HG03354 (cell line): ENCODE measurements at regions not wholly inside any gene's neighbourhood (a gene's known extent, or its start where the extent isn't known, plus 50 kb on each side); places are given as distances from the start of the nearest gene placed in this dataset.

Experiments used
- ATAC-seq: cut with Tn5 transposase; IDR thresholded peaks from one replicate; pipeline ENCODE4 v1.9.1; 2021; ENCODE audit warnings: mild to moderate bottlenecking; ENCODE audit not compliant: unreplicated experiment, poor library complexity, severe bottlenecking

DNA sequence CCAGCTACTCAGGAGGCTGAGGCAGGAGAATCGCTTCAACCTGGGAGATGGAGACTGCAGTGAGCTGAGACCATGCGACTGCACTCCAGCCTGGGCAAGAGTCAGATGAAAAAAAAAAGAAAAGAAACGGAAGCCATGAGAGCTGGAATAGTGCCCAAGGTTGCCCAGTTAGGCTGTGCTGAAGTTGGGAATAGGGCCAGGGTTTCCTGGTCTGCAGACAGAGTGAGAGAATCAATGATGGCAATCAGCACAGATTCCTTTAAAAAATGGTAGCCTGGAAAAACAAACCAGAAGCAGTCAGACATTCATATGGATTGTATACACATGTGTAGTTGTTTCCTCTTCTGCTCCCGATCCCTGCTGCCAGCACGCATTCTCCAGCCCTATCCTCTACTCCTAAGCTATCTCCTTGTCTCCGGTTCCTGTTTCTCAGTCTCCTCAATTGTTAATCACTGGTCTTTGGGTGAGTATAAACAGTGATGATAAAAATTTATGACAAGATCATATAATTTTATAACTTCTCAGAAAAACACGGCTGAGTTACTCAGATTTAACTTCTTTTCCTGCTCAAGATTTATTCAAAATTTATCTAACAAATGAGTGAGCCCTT, 316.2 kb upstream of the UMPS start:
- no peak for ATAC-seq

DNA sequence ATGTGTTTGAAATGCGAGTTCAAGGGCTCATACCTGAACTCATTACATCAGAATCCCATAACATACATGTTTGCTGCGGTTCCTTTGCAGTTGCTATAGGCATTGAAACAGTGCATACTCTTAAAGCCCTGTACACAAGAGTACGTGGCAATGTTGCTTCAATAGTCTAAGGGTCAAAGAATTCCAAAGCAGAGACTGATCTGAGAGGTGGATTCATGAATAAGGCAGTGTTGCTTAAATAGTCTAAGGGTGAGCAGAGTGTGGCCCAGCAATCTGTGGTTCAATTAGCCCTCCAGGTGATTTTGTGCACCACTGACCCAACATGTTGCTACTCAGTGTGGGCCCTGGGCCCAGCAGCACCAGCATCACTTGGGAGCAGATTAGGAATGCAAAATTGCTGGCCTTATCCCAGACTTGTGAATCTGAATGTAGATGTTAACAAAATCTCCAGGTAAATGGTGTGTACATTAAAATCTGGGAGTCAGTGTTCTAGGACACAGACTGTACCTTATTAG, 314.7 kb upstream of the UMPS start:
- ATAC-seq = no peak

DNA sequence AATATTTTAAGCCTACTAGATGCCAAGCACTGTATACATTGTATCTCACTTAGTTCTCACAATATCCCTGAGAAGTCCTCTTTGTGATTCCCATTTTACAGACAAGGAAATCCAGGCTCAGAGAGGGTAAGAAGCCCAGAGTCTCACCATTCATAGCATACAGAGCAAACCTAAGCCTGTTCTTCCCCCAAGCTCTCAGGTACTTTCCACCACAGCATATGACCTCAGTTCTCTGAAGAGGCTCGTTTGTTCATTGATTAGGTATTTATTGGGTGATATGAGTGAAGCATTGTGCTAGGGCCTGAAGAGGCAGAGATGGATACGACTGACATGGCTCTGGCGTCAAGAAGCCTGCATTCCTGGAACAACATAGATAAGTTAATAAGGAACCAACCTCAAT, 310.9 kb upstream of the UMPS start:
- ATAC-seq = no peak

DNA sequence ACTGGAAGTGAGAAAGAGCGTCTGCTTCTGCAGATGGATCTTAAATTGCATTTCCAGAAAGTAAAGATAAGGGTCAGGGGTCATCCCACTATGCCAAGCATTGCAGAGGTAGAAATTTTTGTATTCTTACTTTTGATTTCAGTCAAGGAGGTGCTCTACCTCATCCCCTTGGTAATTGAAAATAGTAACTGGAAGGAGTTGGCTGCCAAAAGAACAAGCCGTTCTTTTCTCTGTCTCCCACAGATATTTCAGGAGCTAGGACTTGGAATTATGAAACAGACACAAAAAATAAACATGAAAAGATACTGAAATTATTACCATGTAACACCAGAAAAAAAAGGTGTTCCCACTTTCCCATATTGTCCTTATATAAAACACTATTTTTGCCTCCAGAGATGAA, 309.9 kb upstream of the UMPS start:
- no peak for ATAC-seq

DNA sequence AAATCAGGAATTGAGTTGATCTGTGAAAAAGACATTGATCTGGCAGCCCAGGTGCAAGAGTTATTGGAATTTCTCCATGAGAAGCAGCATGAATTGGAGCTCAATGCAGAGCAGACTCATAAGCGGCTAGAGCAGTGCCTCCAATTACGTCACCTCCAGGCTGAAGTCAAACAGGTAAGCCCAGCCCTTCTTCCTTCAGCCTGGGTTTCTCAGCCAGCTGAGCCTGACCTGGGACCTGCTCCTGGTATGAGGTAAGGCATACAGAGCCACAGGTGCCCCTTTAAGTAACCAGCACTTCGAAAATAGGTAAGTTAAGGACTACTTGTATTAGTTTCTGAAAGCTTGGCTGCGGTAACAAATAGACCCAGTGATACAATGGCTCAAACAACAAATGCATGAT, 307.4 kb upstream of the UMPS start:
- no peak for ATAC-seq

DNA sequence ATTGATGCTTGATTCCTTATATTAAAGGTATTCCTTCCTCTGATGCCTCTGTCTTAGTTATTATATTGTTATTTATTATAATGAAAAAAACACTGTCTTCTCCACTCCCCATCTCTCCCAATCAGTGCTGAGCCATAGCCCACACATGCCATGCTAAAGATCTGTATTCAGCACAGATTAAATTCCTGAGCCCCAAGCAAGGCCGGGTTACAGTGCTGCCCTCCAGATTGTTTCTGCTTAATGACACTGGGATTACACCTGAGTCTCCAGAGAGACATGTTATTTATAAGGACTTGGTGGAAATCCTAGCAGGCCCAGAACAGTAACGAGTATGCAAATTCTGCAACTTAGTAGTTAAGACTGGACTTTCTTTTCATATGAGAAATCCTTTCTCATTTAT, 305.9 kb upstream of the UMPS start:
- ATAC-seq = no peak

DNA sequence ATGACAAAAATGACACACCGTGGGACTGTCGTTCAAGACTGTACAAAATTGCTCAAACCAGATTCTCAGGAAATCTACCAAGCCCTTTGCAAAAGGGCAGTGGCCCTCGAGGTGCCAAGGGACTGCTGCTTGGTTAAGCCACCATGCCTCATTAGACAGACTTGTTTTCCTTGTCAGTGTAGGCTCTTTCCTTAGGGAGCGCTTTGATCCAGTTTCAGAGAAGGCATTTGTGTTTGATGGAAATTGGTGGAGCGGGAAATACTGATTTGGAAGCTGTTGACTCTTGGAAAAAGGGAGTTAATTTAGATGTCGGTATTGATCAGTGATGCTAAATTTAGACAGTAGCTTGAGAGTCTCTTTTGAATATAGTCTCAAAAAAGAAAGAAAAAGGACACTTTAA, 304.3 kb upstream of the UMPS start:
- ATAC-seq = no peak

DNA sequence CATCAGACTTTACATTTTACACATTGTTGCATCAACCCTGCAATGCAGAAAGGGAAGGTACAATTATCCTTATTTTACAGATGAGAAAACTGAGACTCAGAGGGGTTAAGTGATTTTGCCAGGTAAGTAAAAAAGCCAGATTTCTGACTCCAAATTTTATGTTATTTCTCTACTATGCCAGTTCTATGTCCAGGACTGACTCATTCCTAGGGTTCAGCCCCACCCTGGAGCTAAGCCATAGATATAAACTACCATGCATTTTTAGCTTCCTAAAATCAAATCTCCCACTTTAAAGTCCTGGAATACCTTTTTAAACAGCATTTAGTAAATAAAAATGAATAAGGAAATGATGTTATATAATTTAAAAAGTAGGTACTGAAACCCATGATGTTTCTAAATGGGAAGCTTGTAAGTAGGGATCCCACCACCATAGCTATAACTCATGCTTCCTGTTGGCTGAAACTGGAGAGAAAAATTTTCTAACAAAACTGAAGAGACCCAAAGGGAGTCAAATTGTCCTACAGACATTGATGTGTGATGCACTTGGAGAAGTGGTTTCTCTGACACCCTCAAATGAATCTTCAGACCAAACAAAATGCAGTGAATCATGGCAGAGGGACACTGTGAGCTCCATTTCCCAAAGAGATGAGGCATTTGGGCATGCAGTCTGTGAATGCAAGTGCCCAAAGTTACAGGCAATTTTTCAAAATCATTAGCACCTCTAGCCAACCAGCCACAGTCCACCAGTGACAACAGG, 301.7 kb upstream of the UMPS start:
- ATAC-seq = no peak

DNA sequence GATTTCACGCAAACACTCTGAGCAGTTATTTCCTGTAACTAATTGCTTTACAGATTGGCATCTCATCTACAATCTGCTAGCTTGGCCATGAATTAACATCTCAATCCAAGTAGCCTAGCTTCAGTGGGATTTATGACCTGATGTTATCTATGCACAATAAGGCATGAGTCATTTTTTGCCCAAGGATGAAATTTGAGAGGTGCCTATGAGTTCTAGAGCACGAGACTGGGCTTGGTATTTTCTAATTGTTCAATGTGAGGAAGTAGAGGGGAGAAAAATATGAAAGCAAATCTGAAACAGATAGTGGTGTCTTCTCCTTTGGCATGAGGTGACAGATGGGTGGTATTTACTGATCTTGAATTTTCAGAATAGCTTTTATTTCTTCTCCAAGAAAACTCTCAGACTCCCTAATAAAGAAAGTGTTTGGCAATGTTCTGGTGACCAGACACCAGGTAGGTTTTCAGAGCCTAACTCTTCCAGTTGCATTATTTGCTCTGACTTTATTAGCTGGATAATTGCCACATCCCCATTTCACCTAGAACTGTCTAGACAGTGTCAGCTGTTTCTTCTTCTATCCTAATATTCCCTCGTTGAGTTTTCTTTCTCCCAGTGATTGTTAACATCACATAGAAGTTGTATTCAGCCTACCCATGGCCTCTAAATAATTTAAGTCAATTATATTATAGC, 301.0 kb upstream of the UMPS start:
- no peak for ATAC-seq

DNA sequence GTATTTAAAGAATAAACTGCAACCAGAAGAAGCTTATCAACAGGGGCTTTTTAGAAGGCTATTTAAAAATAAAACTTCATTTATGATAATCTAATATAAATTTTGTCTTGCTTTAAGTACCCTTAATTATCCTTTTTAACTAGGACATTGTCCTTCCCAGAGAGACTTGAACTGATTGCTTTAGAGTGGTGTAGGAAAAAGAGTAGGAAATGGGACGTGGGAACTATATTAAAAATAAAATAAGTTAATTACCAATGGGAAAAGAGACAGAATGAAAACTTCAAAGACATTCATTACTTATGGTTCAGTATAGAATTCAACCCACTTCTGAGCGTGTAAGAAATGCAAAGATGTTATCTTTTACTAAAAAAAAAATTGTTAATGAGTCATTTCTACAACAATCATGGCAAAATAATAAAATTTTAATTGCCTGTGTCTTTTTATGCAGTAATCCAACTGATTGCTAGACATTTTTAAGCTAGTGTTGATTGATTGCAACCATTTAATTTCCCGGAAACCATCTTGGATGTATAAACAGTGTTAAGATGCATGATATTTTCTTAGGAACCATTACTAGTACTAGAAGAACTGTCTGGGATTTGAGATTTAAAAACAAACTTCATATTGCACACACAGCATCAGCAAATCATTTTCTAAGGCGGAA, 298.8 kb upstream of the UMPS start:
- no peak for ATAC-seq

DNA sequence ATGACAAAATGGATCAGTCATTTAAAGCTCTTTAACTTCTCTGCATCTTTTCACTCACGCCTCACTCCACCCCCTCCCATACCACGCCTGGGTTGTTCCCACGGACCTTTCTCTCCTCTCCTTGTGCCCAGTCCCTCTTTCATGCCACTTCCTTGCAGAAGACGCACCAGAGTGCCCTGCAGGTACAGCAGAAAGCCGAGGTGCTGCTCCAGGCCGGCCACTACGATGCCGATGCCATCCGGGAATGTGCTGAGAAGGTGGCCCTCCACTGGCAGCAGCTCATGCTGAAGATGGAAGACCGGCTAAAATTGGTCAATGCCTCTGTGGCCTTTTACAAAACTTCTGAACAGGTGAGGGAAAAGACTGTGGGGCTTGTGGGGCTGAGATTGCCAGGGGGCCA, 296.1 kb upstream of the UMPS start:
- ATAC-seq = no peak

DNA sequence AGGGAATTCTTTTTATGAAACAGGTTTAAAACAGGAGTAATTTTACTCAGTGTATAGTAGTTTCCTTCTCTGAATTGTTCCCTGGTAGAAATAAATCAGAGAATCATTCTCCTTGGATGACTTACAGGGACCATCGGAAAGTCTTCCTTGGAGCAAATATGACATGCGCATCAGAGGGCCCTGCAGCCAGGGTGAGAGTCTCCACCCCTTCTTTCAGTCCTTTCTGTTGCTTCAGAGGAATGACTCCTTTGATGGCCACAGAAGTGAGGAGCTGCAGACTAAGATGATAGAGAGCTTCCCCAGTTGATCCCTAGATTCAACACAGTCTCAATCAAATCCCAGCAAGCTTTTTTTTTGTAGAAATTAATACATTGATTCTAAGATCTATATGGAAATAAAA, 294.8 kb upstream of the UMPS start:
- ATAC-seq = no peak

DNA sequence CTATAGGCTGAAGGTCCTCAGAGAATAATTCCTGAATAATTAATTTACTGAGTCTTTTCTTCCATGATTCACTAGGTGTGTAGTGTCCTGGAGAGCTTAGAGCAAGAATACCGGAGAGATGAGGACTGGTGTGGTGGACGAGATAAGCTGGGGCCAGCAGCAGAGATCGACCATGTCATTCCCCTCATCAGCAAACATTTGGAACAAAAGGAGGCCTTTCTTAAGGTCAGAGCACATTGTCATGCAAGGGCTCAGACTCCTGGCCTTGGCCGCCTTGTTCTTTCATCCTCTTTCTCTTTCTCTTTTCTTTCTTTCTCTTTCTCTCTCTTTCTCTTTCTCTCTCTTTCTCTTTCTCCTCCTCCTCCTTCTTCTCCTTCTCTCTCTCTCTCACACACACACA, 291.4 kb upstream of the UMPS start:
- no peak for ATAC-seq

DNA sequence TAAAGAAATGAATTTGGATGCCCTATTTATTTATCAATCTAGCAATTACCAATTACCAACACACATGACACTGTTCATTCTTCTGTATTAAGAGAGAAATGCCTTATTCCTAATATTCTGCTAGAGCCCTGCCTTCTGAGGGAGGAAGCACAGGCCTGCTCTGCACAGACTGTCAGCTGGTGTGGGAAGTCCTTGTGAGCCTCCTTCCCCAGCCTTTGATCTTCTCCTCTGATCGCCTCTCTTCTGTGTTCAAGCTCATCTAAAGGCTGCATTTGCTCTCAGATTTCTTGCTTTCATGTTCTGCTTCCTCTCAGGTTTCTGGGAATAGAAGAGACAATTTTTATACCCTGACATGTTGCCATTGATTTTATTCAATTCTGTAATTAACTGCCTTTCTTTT, 290.6 kb upstream of the UMPS start:
- ATAC-seq = no peak

DNA sequence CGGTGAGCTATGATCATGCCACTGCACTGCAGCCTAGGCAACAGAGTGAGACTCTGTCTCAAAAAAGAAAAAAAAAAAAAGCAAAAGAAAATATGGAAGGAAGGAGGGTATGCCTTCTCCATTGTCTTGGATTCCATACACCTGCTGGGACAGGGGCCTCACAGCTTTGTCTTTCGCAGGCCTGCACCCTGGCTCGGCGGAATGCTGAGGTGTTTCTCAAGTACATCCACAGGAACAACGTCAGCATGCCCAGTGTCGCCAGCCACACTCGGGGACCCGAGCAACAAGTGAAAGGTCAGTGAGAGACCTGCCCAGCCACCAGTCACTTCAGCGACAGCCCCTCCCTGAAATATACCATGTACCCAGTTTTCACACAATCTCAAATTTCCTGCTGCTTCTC, 288.5 kb upstream of the UMPS start:
- ATAC-seq = no peak

DNA sequence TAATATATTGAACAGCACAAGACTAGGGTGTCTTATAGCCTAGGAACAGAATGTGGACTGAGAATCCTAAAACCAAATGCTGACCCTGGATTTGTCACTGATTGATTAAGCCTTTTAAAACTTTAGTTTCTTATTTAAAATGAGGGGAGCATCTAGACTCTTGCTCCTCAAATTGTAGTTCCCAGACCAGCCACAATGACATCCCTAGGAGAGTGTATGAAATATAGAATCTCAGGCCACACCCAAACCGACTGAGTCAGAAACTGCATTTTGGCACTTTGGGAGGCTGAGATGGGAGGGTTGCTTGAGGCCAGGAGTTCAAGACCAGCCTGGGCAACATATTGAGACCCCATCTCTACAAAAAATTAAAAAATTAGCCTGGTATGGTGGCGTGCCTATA, 287.8 kb upstream of the UMPS start:
- no peak for ATAC-seq

DNA sequence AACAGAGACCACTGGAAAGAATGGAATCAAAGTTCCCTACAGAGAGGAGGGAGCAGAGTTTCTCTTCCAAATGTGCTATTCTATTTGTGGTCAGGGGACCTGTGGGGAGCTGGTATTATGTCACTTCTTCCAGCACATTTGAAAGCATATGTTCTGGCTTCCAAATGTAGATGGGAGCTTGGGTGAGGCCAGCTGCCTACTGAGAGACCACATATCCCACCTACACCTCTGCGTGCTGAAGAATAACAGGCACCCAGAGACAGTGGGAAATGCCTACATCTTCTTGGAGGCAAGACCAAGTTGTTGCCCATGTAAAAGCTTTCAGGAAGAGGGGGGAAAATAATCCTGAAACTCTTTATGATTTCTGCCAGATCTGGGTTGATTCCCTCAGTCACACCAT, 286.8 kb upstream of the UMPS start:
- no peak for ATAC-seq

DNA sequence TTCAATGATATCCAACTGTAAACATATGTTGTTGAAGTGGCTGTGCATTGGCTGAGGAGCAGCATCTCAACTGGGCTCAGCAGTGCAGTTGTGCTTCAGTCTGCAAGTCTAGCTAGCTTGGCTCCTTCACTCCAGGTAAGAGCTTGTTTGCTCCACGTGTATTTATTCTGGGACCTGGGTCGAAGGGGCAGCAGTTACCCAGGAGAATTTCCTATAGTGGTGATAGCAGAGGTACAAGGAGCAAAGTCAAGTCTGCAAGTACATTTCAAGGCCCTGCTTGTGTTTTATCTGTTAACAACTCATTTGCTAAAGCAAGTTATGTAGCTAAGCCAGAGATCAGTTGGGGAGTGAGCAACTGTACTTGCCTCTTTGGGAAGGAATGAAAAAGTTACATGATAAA, 286.2 kb upstream of the UMPS start:
- no peak for ATAC-seq

DNA sequence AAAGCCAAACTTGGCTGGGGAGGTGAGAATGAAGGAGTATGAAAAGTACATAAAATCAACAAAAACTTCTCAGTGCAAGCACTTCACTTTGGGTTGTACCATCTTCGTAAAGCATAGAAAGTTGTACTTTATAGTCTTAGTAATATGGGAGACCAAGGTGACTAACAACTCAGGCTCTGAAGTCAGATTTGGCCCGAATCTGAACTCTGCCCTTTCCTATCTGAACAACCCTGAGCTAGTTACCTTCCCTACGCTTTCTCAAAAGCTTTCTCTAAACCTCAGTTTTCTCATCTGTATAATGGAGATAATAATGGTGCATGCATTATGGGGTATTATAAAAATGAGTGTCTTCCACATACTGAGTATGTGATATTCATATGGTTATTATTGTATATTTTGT, 285.4 kb upstream of the UMPS start:
- no peak for ATAC-seq

DNA sequence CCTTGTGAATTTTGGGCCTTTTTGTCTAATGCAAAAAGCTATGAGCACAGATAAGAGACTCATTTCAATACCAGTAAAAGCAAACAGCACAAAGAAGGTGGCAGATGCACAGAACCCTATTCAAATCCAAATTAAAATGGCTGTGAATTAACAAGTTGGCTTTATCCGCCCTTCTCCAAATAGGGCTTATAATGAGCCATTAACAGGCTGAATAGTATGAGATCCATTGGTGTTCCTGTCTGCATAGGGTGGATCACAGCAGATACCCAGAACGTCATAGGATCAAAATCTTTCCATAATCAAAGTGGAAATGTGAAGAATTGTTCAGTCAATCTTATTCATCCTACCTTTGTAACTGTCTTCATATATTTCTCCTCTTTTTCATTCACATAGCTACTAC, 282.4 kb upstream of the UMPS start:
- ATAC-seq = no peak

DNA sequence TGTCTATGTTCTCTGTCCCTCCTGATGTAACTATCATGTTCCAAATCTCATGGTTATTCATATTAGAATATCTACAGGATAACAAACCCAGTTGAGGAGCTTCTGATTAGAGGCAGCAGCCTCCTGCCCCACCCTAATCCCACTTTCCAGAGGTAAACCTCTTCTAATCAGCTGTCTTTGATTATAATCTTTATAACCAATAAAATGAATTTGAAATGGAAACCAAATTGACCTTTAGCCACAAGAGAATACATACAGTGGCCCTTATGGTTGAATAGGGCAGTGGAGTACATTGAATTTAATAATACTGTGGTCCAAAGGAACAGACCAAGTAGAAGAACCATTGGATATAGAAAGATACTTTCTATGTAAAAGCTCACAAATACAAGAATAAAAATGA, 281.3 kb upstream of the UMPS start:
- no peak for ATAC-seq
